NCI-H524 treated with DMSO at 0.1 percent for 48 hours (cell line): ENCODE measurements at regions not wholly inside any gene's neighbourhood (a gene's known extent, or its start where the extent isn't known, plus 50 kb on each side); places are given as distances from the start of the nearest gene placed in this dataset.

ENCODE experiments used
- DNase-seq: peaks from one replicate; lab custom pipeline; 2025; lab: John Stamatoyannopoulos, UW

DNA sequence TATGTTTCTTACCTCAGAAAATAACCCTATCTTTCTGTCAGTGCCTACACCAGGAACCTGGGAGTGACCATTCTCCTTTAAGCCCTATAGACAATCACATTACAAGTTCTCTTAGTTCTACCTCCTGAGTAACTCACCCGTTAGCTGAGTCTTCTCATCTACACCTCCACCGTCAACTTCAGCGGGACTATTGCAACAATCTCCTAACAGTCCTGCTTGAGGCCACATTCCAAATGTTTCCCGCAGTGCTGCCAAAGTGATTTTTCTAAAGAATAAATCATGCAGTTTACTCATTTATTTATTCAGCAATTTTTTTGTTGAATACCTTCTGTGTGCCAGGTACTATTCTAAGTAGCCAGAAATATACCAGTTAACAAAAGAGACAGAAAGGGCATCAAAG is 285.0 kb upstream of the GRIP1 start:
- DNase-seq, result no peak

GRCh38 chr12:66964629-66965028 is 285.8 kb upstream of the GRIP1 start:
- no peak for DNase-seq

GRCh38 chr12:66965621-66966020 is 286.7 kb upstream of the GRIP1 start:
- no peak for DNase-seq

- no peak for DNase-seq
Measured at GRCh38 chr12:66971816-66972215, 292.9 kb upstream of the GRIP1 start.

DNA sequence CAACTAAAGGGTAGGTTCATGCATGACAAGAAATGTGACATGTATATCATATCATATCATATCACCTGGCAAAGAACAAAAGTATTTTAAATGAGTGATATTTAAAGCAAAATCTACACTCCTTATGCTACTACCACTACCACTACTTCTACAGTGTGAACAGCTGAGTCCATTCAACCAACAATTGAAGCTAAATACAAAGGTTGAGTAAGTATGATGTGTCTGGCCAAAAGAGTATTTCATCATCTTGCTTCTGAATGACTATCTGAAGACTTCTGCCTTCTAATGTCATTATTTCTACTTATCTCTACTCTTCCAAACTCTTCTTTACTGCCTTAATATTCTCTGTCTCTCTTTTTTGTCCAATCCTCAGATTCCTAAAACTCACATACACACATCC is 292.6 kb upstream of the CAND1 start:
- DNase-seq, result no peak

DNA sequence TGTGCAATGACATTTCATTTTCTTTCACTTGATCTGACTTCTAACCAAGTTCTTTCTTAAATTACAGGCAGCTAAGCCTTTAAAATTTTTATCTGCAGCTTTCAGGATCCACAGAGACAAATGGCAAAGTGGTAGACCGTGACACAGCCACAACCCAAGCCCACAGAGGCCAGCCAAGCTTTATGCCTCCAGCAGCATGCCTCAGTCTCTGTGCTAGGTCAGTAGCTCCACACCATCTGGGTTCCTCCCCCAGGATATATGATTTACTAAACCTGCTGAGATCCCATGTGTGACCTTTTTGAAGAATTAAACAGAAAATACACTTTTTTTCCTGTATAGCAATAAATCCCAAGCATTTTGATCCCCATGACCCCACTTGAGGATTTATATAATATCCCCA is 290.4 kb upstream of the CAND1 start:
- no peak for DNase-seq

DNA sequence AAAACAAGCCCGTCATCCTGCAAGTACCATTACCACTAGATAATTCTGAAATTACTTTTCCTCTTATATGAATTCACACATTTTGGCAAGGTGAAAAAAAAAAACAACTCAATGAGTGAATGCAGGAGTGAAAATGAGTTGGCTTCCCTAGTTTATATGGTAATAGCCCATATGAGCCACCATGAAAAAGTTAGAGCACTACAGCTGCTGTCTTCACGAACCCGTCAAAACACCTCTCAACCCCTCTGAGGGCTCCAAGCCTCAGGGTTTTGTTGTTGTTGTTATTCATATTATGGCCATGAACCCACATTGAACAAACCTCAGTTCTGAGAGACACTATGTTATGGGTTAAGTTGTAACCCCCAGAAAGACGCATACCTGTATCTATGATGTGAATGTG is 289.9 kb upstream of the CAND1 start:
- DNase-seq, result no peak

GRCh38 chr12:66984077-66984476 is 285.1 kb upstream of the CAND1 start:
- DNase-seq, result no peak

- no peak for DNase-seq
Measured at GRCh38 chr12:66984962-66985361, 284.2 kb upstream of the CAND1 start.

GRCh38 chr12:66999141-66999540 is 270.0 kb upstream of the CAND1 start:
- no peak for DNase-seq

GRCh38 chr12:67001251-67001650 is 267.9 kb upstream of the CAND1 start:
- DNase-seq, result no peak

- no peak for DNase-seq
Measured at GRCh38 chr12:67002720-67003119, 266.4 kb upstream of the CAND1 start.

GRCh38 chr12:67006610-67007009 is 262.5 kb upstream of the CAND1 start:
- no peak for DNase-seq

DNA sequence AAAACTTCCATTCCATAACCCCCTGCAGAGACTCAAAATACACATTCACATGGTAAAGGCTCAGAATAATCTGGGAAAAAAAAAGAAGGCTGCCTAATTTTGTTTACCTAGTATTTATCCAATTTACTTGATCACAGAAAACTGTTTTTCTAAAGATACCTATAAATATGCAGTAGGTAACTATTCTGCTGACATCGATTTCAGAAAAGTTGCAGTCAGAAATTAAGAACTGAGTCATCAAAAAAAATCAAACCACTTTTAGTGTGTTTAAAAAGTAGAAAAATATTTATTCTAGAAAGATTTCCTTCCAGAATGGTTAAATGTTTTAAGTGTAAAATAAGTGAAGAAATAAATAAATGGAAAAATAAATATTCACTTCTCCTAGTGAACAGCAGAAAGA is 254.5 kb upstream of the CAND1 start:
- no peak for DNase-seq

- DNase-seq, result no peak
Measured at GRCh38 chr12:67018105-67018504, 251.1 kb upstream of the CAND1 start.

DNA sequence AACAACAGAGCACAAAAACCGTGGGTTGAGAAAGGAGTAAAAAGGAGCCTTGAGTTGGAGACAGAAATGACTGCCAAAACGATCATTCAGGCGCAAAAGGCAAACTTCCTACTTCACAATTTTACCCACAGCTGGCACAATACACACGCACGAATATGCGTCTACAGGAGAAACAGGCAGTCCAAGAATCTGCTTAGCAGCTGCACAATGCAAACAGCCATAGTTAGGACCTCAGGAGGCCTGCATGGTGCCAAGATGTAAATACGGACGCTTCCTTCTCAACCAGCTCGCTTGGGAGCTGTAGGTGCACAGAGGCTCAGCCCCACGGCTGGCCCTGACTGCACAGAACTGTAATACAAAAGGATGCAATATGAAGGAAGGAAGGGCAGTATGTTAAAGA is 250.1 kb upstream of the CAND1 start:
- no peak for DNase-seq

GRCh38 chr12:67025543-67026114 is 243.5 kb upstream of the CAND1 start:
- DNase-seq, result no peak

DNA sequence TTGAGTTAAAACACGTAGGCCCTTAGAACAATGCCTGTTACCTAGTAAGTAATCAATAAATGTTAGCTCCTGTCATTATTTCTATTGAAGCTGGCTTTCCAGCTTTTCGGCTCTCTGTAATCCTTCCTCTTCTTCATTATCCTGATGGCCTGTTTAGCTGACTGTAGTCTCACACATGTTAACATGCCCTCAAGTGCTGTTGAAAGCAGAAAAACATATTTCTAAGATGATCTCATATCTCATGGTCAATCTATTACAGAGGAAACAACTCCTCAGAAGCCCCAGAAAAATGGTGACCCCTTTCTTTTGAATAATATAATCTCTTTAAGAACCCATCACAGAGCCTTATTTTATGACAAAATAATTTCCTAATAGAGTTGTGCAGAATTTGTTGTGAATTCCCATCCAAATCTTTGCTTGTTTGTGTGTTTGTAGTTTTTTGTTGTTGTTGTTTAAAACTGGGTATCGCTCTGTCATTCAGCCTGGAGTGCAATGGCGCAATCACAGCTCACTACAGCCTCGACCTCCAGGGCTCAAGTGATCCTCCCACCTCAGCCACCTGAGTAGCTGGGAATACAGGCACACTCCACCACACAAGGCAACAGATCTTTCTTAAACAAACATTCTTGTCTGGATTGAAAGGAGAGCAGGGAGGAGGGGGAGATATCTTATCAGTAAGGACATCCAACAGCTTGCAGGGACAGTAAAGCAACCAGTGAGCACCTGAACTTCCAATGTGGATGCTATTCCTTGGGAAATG is 242.5 kb upstream of the CAND1 start:
- DNase-seq, result no peak

DNA sequence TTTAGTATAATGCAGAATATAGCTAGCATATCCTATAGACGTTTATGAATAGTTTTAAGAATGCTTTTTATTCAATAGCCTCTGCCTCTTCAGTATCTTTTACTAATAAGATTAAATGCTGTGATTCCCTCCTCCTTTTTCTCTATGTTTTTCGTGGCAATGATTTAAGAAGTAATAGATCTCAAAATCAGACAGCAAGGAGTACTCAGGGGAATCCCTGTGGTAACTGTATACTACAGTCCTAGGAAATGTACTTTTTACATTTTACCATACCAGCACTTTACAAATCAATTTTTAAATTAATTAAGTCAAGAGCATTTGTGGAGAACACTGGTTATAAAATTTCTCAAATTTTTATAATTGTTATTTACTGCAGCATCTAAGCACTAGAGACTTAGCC is 240.6 kb upstream of the CAND1 start:
- no peak for DNase-seq

DNA sequence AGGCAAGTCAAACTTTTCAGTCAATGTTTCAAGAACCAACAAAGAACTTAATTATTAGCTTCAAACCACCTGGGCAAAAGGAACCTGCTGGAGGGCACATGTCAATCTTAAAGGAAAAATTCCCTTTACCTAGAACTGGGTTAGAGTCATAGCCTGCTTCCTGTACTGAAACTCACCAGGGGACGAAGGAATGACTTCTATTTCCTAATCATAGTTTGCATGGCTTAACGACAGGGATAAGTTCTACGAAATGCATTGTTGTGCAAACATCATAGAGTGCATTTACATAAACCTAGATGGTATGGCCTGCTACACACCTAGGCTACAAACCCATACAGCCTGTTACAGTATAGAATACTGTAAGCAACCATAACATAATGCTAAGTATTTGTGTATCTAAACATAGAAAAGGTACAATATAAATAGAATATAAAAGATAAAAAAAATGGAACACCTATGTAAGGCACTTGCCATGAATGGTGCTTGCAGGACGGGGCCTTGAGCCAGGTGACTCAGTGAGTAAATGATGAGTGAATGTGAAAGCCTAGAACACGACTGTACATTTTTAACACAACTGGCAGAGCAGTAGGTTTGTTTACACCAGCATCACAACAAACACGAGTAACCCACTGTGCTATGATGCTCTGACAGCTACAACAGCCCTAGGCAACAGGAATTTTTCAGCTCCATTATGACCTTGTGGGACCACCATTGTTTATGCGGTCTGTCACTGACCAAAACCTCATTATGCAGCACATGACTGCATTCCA is 234.9 kb upstream of the CAND1 start:
- DNase-seq, result no peak

GRCh38 chr12:67035121-67035520 is 234.0 kb upstream of the CAND1 start:
- no peak for DNase-seq

DNA sequence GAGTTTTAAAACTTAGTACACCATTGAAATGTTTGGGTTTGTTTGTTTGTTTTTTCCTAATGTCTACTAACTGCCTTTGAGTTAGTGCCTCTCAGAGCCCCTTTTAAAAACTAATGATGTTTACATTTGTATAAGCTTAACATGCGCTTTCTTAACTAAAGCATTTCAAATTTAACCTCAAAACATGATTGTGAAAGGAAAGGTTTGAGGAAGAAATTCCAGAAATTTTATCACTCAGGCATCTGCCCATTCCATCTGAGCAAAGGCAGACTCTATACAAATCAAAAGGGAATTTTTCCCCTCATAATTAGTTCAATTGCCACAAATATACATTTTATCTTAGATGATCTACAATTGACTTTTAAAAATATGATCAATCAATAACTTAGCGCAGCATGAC is 230.7 kb upstream of the CAND1 start:
- DNase-seq, result no peak
